HEK293 (cell line): ENCODE measurements at regions not wholly inside any gene's neighbourhood (a gene's known extent, or its start where the extent isn't known, plus 50 kb on each side); places are given as distances from the start of the nearest gene placed in this dataset.

Source experiments
- CTCF ChIA-PET: fragments of 350-600 bp; formaldehyde crosslinking; extraction: SDS; loops from one replicate; lab custom pipeline; 2021; ENCODE audit warnings: antibody characterized with exemption; lab: Yijun Ruan, JAX
- POLR2A ChIA-PET: fragments of 300-600 bp; formaldehyde crosslinking; extraction: SDS; loops from one replicate; lab custom pipeline; 2020; ENCODE audit warnings: antibody characterized with exemption, inconsistent platforms; lab: Yijun Ruan, JAX
- H3K27ac ChIP-seq: fragments of 200-500 bp; sonication (Bioruptor generic); 2 replicates; pipeline ENCODE4 v1.5.1; 2014; ENCODE audit warnings: low read depth, low read length, control low read depth, inconsistent platforms; ENCODE audit errors: extremely low read depth
- H3K36me3 ChIP-seq, 2 experiments: fragments of 200-500 bp in 1 of 2; sonication (Bioruptor generic) in 1 of 2; 1 replicate in 1 of 2; 2 replicates in 1 of 2; pipeline ENCODE4 v1.5.1; 2014 to 2017; ENCODE audit warnings: inconsistent platforms in 2 of 2, low read length in 2 of 2; ENCODE audit not compliant: control insufficient read depth in 2 of 2, insufficient read depth in 1 of 2
- H3K4me1 ChIP-seq: fragments of 200-500 bp; sonication (Bioruptor generic); 2 replicates; pipeline ENCODE4 v1.5.1; 2014; ENCODE audit warnings: mild to moderate bottlenecking, low read length, inconsistent platforms; ENCODE audit not compliant: control insufficient read depth, insufficient read depth
- H3K4me3 ChIP-seq: 2 replicates; pipeline ENCODE4 v1.5.1; 2011; ENCODE audit warnings: low read depth, mild to moderate bottlenecking, control low read depth, low read length, moderate library complexity
- H3K9me3 ChIP-seq: fragments of 200-500 bp; sonication (Bioruptor generic); 2 replicates; pipeline ENCODE4 v1.5.1; 2014; ENCODE audit warnings: low read depth, low read length, inconsistent platforms; ENCODE audit not compliant: control insufficient read depth, insufficient read depth
- GLIS1 ChIP-seq: fragments of 450-650 bp; formaldehyde crosslinking; IDR thresholded peaks from 2 replicates; pipeline ENCODE4 v1.5.1; 2016; ENCODE audit warnings: missing biosample characterization, missing genetic modification characterization
- OVOL3 ChIP-seq: fragments of 450-650 bp; formaldehyde crosslinking; IDR thresholded peaks from 2 replicates; pipeline ENCODE4 v1.5.1; 2016; ENCODE audit warnings: missing biosample characterization, missing genetic modification characterization
- TCF7L2 ChIP-seq: IDR thresholded peaks from 2 replicates; pipeline ENCODE4 v1.6.1; 2011; ENCODE audit warnings: low read depth, mild to moderate bottlenecking, inconsistent platforms, low read length, moderate library complexity, borderline replicate concordance
- WT1 ChIP-seq: fragments of 450-650 bp; formaldehyde crosslinking; IDR thresholded peaks from 2 replicates; pipeline ENCODE4 v1.5.1; 2016; ENCODE audit warnings: missing biosample characterization, missing genetic modification characterization
- ZFP69B ChIP-seq: fragments of 450-650 bp; formaldehyde crosslinking; IDR thresholded peaks from 2 replicates; pipeline ENCODE4 v1.5.1; 2016; ENCODE audit warnings: missing biosample characterization, missing genetic modification characterization
- ZNF169 ChIP-seq: fragments of 450-650 bp; formaldehyde crosslinking; IDR thresholded peaks from 2 replicates; pipeline ENCODE4 v1.5.1; 2016; ENCODE audit warnings: missing biosample characterization, missing genetic modification characterization
- ZNF223 ChIP-seq: fragments of 450-650 bp; formaldehyde crosslinking; IDR thresholded peaks from 2 replicates; pipeline ENCODE4 v1.5.1; 2016; ENCODE audit warnings: missing biosample characterization, missing genetic modification characterization
- ZNF239 ChIP-seq: fragments of 450-650 bp; formaldehyde crosslinking; IDR thresholded peaks from 2 replicates; pipeline ENCODE4 v1.5.1; 2016; ENCODE audit warnings: missing biosample characterization, missing genetic modification characterization
- ZNF404 ChIP-seq: fragments of 450-650 bp; formaldehyde crosslinking; IDR thresholded peaks from 2 replicates; pipeline ENCODE4 v1.5.1; 2017; ENCODE audit warnings: missing biosample characterization, missing genetic modification characterization
- ZNF513 ChIP-seq: fragments of 450-650 bp; IDR thresholded peaks from 2 replicates; pipeline ENCODE4 v1.5.1; 2018; ENCODE audit warnings: missing biosample characterization, missing genetic modification characterization
- ZNF549 ChIP-seq: fragments of 450-650 bp; IDR thresholded peaks from 2 replicates; pipeline ENCODE4 v1.5.1; 2018; ENCODE audit warnings: missing biosample characterization, missing genetic modification characterization, mild to moderate bottlenecking, inconsistent platforms, moderate library complexity
- ZNF707 ChIP-seq: fragments of 450-650 bp; formaldehyde crosslinking; IDR thresholded peaks from 2 replicates; pipeline ENCODE4 v1.5.1; 2016; ENCODE audit warnings: missing biosample characterization, missing genetic modification characterization
- ZNF776 ChIP-seq: fragments of 450-650 bp; formaldehyde crosslinking; IDR thresholded peaks from 2 replicates; pipeline ENCODE4 v1.5.0; 2017; ENCODE audit warnings: missing biosample characterization, missing genetic modification characterization, borderline replicate concordance
- ZSCAN30 ChIP-seq: fragments of 450-650 bp; IDR thresholded peaks from 2 replicates; pipeline ENCODE4 v1.5.1; 2018; ENCODE audit warnings: missing biosample characterization, mild to moderate bottlenecking, missing genetic modification characterization, moderate library complexity
- TF ChIP-seq, protein P1 (sequence below): fragments of 450-650 bp; formaldehyde crosslinking; IDR thresholded peaks from 2 replicates; pipeline ENCODE4 v1.5.1; 2017; ENCODE audit warnings: missing biosample characterization, missing genetic modification characterization
- TF ChIP-seq, protein P2 (sequence below): fragments of 450-650 bp; formaldehyde crosslinking; IDR thresholded peaks from 2 replicates; pipeline ENCODE4 v1.5.1; 2016; ENCODE audit warnings: missing biosample characterization, missing genetic modification characterization
- TF ChIP-seq, protein P3 (sequence below): fragments of 450-650 bp; formaldehyde crosslinking; IDR thresholded peaks from 2 replicates; pipeline ENCODE4 v1.5.1; 2017; ENCODE audit warnings: missing biosample characterization, missing genetic modification characterization
- TF ChIP-seq, protein P4 (sequence below): fragments of 450-650 bp; formaldehyde crosslinking; IDR thresholded peaks from 2 replicates; pipeline ENCODE4 v1.5.1; 2016; ENCODE audit warnings: missing biosample characterization, missing genetic modification characterization

DNA sequence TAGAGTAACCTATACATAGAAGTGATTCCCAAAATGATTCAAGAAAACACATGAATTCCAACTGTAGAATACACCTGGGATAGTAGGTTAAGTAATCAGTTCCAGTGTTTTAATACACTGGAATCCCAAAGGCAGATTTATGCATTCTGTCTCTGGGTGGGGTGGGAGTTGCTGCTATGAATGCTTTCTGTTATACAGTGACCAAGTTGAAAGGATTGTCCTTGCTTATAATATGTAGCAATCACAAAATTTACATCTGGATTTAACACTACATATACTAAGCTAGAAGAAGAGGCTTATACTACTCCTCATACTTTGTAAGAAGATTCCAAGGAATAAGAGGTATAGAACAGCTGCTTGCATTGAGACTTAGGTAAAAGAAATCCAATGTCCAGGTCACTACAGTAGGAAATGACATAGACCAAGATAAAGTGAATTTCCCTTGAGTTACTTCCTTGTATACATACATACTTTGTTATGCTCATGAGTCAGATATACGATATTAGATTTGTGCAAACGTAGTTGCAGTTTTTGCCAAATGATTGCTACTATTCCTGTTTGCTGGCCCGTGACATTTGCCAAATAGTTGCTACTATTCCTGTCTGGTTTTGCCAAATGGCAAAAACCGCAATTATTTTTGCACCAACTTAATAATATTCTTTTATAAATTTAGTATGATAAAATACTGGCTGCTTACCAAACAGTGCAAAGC is 210.5 kb upstream of the DIAPH2 start:
- ChIA-PET POLR2A (no interaction called here), CTCF (no interaction called here)
- H3K4me1 ChIP-seq: no peaks in the 10 kb centered on the region
- TF ChIP-seq ZNF169 (tag by site-specific recombination): no peak
- TF ChIP-seq ZNF223: no peak
- TF ChIP-seq WT1: no peak
- TF ChIP-seq ZFP69B (tag by site-specific recombination): no peak
- no peak for TF ChIP-seq GLIS1 (tag by site-specific recombination)
- TF ChIP-seq, protein P1, sequence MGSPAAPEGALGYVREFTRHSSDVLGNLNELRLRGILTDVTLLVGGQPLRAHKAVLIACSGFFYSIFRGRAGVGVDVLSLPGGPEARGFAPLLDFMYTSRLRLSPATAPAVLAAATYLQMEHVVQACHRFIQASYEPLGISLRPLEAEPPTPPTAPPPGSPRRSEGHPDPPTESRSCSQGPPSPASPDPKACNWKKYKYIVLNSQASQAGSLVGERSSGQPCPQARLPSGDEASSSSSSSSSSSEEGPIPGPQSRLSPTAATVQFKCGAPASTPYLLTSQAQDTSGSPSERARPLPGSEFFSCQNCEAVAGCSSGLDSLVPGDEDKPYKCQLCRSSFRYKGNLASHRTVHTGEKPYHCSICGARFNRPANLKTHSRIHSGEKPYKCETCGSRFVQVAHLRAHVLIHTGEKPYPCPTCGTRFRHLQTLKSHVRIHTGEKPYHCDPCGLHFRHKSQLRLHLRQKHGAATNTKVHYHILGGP (tag by site-specific recombination): no peak
- TF ChIP-seq, protein P2, sequence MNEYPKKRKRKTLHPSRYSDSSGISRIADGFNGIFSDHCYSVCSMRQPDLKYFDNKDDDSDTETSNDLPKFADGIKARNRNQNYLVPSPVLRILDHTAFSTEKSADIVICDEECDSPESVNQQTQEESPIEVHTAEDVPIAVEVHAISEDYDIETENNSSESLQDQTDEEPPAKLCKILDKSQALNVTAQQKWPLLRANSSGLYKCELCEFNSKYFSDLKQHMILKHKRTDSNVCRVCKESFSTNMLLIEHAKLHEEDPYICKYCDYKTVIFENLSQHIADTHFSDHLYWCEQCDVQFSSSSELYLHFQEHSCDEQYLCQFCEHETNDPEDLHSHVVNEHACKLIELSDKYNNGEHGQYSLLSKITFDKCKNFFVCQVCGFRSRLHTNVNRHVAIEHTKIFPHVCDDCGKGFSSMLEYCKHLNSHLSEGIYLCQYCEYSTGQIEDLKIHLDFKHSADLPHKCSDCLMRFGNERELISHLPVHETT (tag by site-specific recombination): no peak
- TF ChIP-seq, all 188 proteins: peak for 0
- H3K36me3 ChIP-seq: no peaks in the 10 kb centered on the region
- no peak overlapping the region for H3K4me3 ChIP-seq
- H3K9me3 ChIP-seq: no peaks in the 10 kb centered on the region
- no peak overlapping the region for H3K27ac ChIP-seq

- TF ChIP-seq ZSCAN30 (tag by site-specific recombination): no peak
- TF ChIP-seq ZNF549 (tag by site-specific recombination): no peak
- no peak for TF ChIP-seq ZNF513 (tag by site-specific recombination)
- TF ChIP-seq ZNF707 (tag by site-specific recombination): no peak
- TF ChIP-seq ZNF404 (tag by site-specific recombination): no peak
- no peak for TF ChIP-seq ZFP69B (tag by site-specific recombination)
- TF ChIP-seq ZNF239 (tag by site-specific recombination): no peak
- TF ChIP-seq TCF7L2: no peak
- TF ChIP-seq, protein P3, sequence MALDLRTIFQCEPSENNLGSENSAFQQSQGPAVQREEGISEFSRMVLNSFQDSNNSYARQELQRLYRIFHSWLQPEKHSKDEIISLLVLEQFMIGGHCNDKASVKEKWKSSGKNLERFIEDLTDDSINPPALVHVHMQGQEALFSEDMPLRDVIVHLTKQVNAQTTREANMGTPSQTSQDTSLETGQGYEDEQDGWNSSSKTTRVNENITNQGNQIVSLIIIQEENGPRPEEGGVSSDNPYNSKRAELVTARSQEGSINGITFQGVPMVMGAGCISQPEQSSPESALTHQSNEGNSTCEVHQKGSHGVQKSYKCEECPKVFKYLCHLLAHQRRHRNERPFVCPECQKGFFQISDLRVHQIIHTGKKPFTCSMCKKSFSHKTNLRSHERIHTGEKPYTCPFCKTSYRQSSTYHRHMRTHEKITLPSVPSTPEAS (tag by site-specific recombination): no peak
- no peak for TF ChIP-seq OVOL3 (tag by site-specific recombination)
- no peak for TF ChIP-seq ZNF776
- TF ChIP-seq, protein P4, sequence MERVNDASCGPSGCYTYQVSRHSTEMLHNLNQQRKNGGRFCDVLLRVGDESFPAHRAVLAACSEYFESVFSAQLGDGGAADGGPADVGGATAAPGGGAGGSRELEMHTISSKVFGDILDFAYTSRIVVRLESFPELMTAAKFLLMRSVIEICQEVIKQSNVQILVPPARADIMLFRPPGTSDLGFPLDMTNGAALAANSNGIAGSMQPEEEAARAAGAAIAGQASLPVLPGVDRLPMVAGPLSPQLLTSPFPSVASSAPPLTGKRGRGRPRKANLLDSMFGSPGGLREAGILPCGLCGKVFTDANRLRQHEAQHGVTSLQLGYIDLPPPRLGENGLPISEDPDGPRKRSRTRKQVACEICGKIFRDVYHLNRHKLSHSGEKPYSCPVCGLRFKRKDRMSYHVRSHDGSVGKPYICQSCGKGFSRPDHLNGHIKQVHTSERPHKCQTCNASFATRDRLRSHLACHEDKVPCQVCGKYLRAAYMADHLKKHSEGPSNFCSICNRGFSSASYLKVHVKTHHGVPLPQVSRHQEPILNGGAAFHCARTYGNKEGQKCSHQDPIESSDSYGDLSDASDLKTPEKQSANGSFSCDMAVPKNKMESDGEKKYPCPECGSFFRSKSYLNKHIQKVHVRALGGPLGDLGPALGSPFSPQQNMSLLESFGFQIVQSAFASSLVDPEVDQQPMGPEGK: no peak
- Histone ChIP-seq H3K9me3 (no peaks in the 10 kb centered on the region), H3K27ac (no peak overlapping the region), H3K36me3 (no peaks in the 10 kb centered on the region), H3K4me1 (no peaks in the 10 kb centered on the region), H3K4me3 (no peak overlapping the region)
- POLR2A ChIA-PET: no interaction called here
- CTCF ChIA-PET: no interaction called here
Observed at GRCh38 chrX:96474741-96475125, 209.9 kb upstream of the DIAPH2 start.
